Endothelial cell of umbilical vein (primary cell): ENCODE measurements at regions not wholly inside any gene's neighbourhood (a gene's known extent, or its start where the extent isn't known, plus 50 kb on each side); places are given as distances from the start of the nearest gene placed in this dataset.

ENCODE experiments used
- CTCF ChIP-seq, 2 donors: IDR thresholded peaks; 1 replicate in 1 of 2; 2 replicates in 1 of 2; pipeline ENCODE4 v1.5.1; 2011; ENCODE audit warnings: low read length in 2 of 2, mild to moderate bottlenecking in 2 of 2, moderate library complexity in 2 of 2, control low read depth in 1 of 2, inconsistent platforms in 1 of 2, low read depth in 1 of 2; ENCODE audit not compliant: insufficient read depth in 1 of 2; ENCODE audit errors: extremely low read depth in 1 of 2
- EZH2 ChIP-seq: IDR thresholded peaks from 2 replicates; pipeline ENCODE4 v1.6.1; 2012; ENCODE audit warnings: borderline replicate concordance, low read depth, mild to moderate bottlenecking, moderate library complexity, low read length, inconsistent platforms; ENCODE audit not compliant: severe bottlenecking
- FOS ChIP-seq: IDR thresholded peaks from 2 replicates; pipeline ENCODE4 v1.6.1; 2011; ENCODE audit warnings: mild to moderate bottlenecking, low read length, moderate library complexity, borderline replicate concordance; ENCODE audit not compliant: insufficient read depth
- JUN ChIP-seq: IDR thresholded peaks from 2 replicates; pipeline ENCODE4 v1.6.1; 2011; ENCODE audit warnings: borderline replicate concordance, low read depth; ENCODE audit not compliant: insufficient read length, insufficient read depth
- MYC ChIP-seq: IDR thresholded peaks from one replicate; pipeline ENCODE4 v1.6.1; 2011; ENCODE audit warnings: mild to moderate bottlenecking, low read depth, low read length
- POLR2A ChIP-seq: IDR thresholded peaks from 2 replicates; pipeline ENCODE4 v1.6.1; 2012; ENCODE audit warnings: low read depth, mild to moderate bottlenecking, control low read depth, low read length
- POLR2AphosphoS5 ChIP-seq: IDR thresholded peaks from 2 replicates; pipeline ENCODE4 v1.6.1; 2012; ENCODE audit warnings: low read depth, mild to moderate bottlenecking, control low read depth, low read length, moderate library complexity; ENCODE audit not compliant: insufficient read depth

DNA sequence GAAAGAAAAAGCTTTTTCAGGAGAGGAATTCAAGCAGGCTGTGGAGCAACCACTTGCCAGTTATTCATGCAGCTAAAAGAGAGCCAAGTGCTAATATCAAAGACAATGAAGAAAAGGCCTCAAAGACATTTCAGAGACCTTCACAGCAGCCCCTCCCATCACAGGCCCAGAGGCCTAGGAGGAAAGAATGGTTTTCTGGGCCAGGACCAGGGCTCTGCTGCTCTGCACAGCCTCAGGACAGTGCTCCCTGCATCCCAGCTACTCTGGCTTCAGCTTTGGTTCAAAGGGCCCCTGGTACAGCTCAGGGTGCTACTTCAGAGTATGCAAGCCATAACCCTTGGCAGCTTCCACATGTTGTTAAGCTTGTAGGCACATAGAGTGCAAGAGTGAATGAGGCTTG lies 119.5 kb downstream of the MSTN start:
- no peak for TF ChIP-seq CTCF (IDR thresholded peaks at IDR 0.05; ENCODE audit: extremely low read depth in 1 of 2, insufficient read depth in 1 of 2, low read depth in 1 of 2, low read length in 2 of 2)
- TF ChIP-seq JUN: no peak
- TF ChIP-seq MYC: no peak
- TF ChIP-seq POLR2AphosphoS5: no peak
- TF ChIP-seq POLR2A: no peak
- no peak for TF ChIP-seq EZH2
- no peak for TF ChIP-seq FOS
